IMR-90 (cell line): ENCODE measurements at regions not wholly inside any gene's neighbourhood (a gene's known extent, or its start where the extent isn't known, plus 50 kb on each side); places are given as distances from the start of the nearest gene placed in this dataset.

Source experiments
- ATAC-seq: fragments of 200-7000 bp; cut with Tn5 transposase; 2 replicates; pipeline ENCODE4 v1.9.1; 2020; ENCODE audit warnings: low read depth, mild to moderate bottlenecking, moderate library complexity
- BruUV-seq: library from RNA; stranded (reverse); fragments of 400-500 nt; replicated peaks from 2 replicates; lab custom pipeline; 2021; lab: Mats Ljungman, UMichigan
- CTCF ChIA-PET: fragments of 300-600 bp; formaldehyde crosslinking; extraction: SDS; loops from one replicate; lab custom pipeline; 2021; ENCODE audit warnings: antibody characterized with exemption; lab: Yijun Ruan, JAX
- POLR2A ChIA-PET: fragments of 300-600 bp; sonication (Branson Sonifier 250); formaldehyde crosslinking; loops from one replicate; lab custom pipeline; 2022; ENCODE audit warnings: antibody characterized with exemption; ENCODE audit not compliant: unreplicated experiment; lab: Charles Lee
- DNase-seq: peaks from one replicate; pipeline ENCODE4 v3.0.0; 2013
- H2AFZ ChIP-seq: replicated peaks from 2 replicates; pipeline ENCODE3; 2013; ENCODE audit warnings: low read length, mild to moderate bottlenecking; ENCODE audit not compliant: poor library complexity
- H2AK5ac ChIP-seq: 2 replicates; pipeline ENCODE4 v1.6.1; 2013; ENCODE audit warnings: low read depth, low read length, inconsistent platforms
- H2AK9ac ChIP-seq: replicated peaks from 2 replicates; pipeline ENCODE3; 2013; ENCODE audit warnings: mild to moderate bottlenecking, low read depth, low read length, moderate library complexity; ENCODE audit not compliant: poor library complexity
- H2BK120ac ChIP-seq: 2 replicates; pipeline ENCODE4 v1.6.1; 2013; ENCODE audit warnings: low read depth, low read length, inconsistent platforms
- H2BK15ac ChIP-seq: 3 replicates; pipeline ENCODE4 v1.6.1; 2013; ENCODE audit warnings: low read depth, low read length, inconsistent platforms
- H2BK20ac ChIP-seq: 2 replicates; pipeline ENCODE4 v1.6.1; 2013; ENCODE audit warnings: low read depth, mild to moderate bottlenecking, inconsistent platforms, low read length, moderate library complexity
- H2BK5ac ChIP-seq: 2 replicates; pipeline ENCODE4 v1.6.1; 2013; ENCODE audit warnings: mild to moderate bottlenecking, low read depth, low read length, inconsistent platforms; ENCODE audit not compliant: poor library complexity, severe bottlenecking
- H3K14ac ChIP-seq: replicated peaks from 2 replicates; pipeline ENCODE4 v1.6.1; 2013; ENCODE audit warnings: low read depth, low read length, inconsistent platforms
- H3K18ac ChIP-seq: 2 replicates; pipeline ENCODE4 v1.6.1; 2013; ENCODE audit warnings: low read depth, low read length, control low read depth
- H3K23ac ChIP-seq: 2 replicates; pipeline ENCODE4 v1.6.1; 2013; ENCODE audit warnings: low read depth, low read length, inconsistent platforms
- H3K27ac ChIP-seq: 2 replicates; pipeline ENCODE4 v1.5.1; 2013; ENCODE audit warnings: mild to moderate bottlenecking, control low read depth, low read length; ENCODE audit not compliant: insufficient read depth
- H3K27me3 ChIP-seq: 2 replicates; pipeline ENCODE4 v1.6.1; 2013; ENCODE audit warnings: low read length; ENCODE audit not compliant: control insufficient read depth, insufficient read depth
- H3K36me3 ChIP-seq: 2 replicates; pipeline ENCODE4 v1.6.1; 2013; ENCODE audit warnings: low read length, mixed read lengths; ENCODE audit not compliant: control insufficient read depth, insufficient read depth
- H3K4ac ChIP-seq: 2 replicates; pipeline ENCODE4 v1.6.1; 2013; ENCODE audit warnings: low read depth, low read length, inconsistent platforms
- H3K4me1 ChIP-seq: 2 replicates; pipeline ENCODE4 v1.6.1; 2013; ENCODE audit warnings: low read length, mixed read lengths; ENCODE audit not compliant: control insufficient read depth, insufficient read depth
- H3K4me2 ChIP-seq: 2 replicates; pipeline ENCODE4 v1.6.1; 2013; ENCODE audit warnings: low read depth, mild to moderate bottlenecking, control low read depth, low read length, moderate library complexity
- H3K4me3 ChIP-seq: 2 replicates; pipeline ENCODE4 v1.5.1; 2013; ENCODE audit warnings: low read depth, mild to moderate bottlenecking, control low read depth, low read length, moderate library complexity; ENCODE audit not compliant: insufficient read depth
- H3K56ac ChIP-seq: 2 replicates; pipeline ENCODE4 v1.6.1; 2013; ENCODE audit warnings: low read length, inconsistent platforms; ENCODE audit not compliant: insufficient read depth; ENCODE audit errors: extremely low read depth
- H3K79me1 ChIP-seq, 2 experiments: 2 replicates each; pipeline ENCODE4 v1.6.1; 2013; ENCODE audit warnings: low read length in 2 of 2, inconsistent platforms in 1 of 2, low read depth in 1 of 2
- H3K9ac ChIP-seq: 2 replicates; pipeline ENCODE4 v1.6.1; 2013; ENCODE audit warnings: low read depth, low read length, control low read depth
- H3K9me1 ChIP-seq: 2 replicates; pipeline ENCODE4 v1.6.1; 2013; ENCODE audit warnings: low read length, inconsistent platforms; ENCODE audit not compliant: insufficient read depth
- H3K9me3 ChIP-seq: 2 replicates; pipeline ENCODE4 v1.6.1; 2013; ENCODE audit warnings: low read length; ENCODE audit not compliant: control insufficient read depth, insufficient read depth
- H4K20me1 ChIP-seq: 2 replicates; pipeline ENCODE4 v1.6.1; 2013; ENCODE audit warnings: low read length, inconsistent platforms; ENCODE audit not compliant: insufficient read depth
- H4K5ac ChIP-seq: 2 replicates; pipeline ENCODE4 v1.6.1; 2013; ENCODE audit warnings: mild to moderate bottlenecking, low read depth, low read length, control low read depth
- H4K8ac ChIP-seq, 2 experiments: 2 replicates each; pipeline ENCODE4 v1.6.1; 2013; ENCODE audit warnings: low read depth in 2 of 2, low read length in 2 of 2, control low read depth in 1 of 2, inconsistent platforms in 1 of 2
- H4K91ac ChIP-seq: 2 replicates; pipeline ENCODE4 v1.6.1; 2013; ENCODE audit warnings: low read depth, low read length, inconsistent platforms; ENCODE audit not compliant: insufficient read depth
- MXI1 ChIP-seq: IDR thresholded peaks from 2 replicates; pipeline ENCODE4 v1.6.1; 2012; ENCODE audit warnings: low read depth, mild to moderate bottlenecking, low read length, moderate library complexity, borderline replicate concordance
- RCOR1 ChIP-seq: IDR thresholded peaks from 2 replicates; pipeline ENCODE4 v1.6.1; 2012; ENCODE audit warnings: mild to moderate bottlenecking, low read length, improper control_type of control experiment; ENCODE audit not compliant: insufficient replicate concordance
- WGBS, 2 experiments: methylation state at CpG; one replicate each; pipeline versions ENCODE4 v1.1.5 to v1.1.7; 2013; ENCODE audit warnings: missing lambda C conversion rate in 2 of 2; ENCODE audit not compliant: insufficient read length in 1 of 2; ENCODE audit errors: extremely low coverage in 2 of 2; 5-methylcytosine and 5-hydroxymethylcytosine counted together
- dilution Hi-C: fragments of 300-500 bp; cut with HindIII; formaldehyde crosslinking; loops from one replicate; pipeline ENCODE4 v1.14.3; 2018; ENCODE audit warnings: low sequenced_read_pairs; ENCODE audit not compliant: unreplicated experiment
- in situ Hi-C: fragments of 300-500 bp; cut with MboI; formaldehyde crosslinking; loops from 3 replicates; pipeline ENCODE4 v1.14.3; 2019; ENCODE audit warnings: low sequenced_read_pairs, inconsistent platforms, mixed read lengths
- intact Hi-C: fragments of 100-400 bp; cut with micrococcal nuclease; formaldehyde crosslinking; loops from 2 replicates; pipeline ENCODE4 v1.10.0; 2022

DNA sequence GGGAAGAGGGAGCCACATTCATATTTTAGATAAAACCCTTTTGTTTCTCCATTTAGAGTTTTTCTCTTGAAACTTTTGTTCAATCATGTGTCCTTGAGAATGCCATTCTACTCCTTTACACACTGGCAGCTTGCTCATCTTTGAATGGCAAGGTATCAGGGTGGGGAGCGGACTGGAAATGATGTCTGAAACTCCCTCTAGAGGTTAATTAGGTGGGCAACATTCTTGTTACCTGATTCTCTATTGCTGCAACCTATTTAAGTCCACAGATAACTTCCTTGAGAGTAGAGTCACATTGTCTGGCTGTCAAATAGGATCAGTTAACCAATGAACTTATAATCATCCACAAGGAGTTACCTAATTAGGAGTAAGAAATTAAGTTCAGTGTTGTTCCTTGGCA lies 533.6 kb upstream of the API5 start:
- no peak overlapping the region for H3K4me2 ChIP-seq
- no peak overlapping the region for H3K56ac ChIP-seq
- H3K79me1 ChIP-seq, result no peaks in the 10 kb centered on the region
- ChIA-PET POLR2A (no interaction called here), CTCF (no interaction called here)
- ATAC-seq, result no peak
- H2AK5ac ChIP-seq, result no peak overlapping the region
- no peak overlapping the region for H2AFZ ChIP-seq
- H3K9ac ChIP-seq, result no peak overlapping the region
- H2BK120ac ChIP-seq, result no peak overlapping the region
- H3K36me3 ChIP-seq, result no peaks in the 10 kb centered on the region
- no CpG with 5 or more reads among the region's 1 CpG for WGBS, 2 experiments
- H3K4ac ChIP-seq, result no peak overlapping the region
- TF ChIP-seq RCOR1 (no peak), MXI1 (no peak)
- intact Hi-C loops (no loop called here), in situ Hi-C loops (no loop called here), dilution Hi-C loops (no loop called here)
- DNase-seq, result no peak
- no peak overlapping the region for H2BK15ac ChIP-seq
- no peak overlapping the region for H3K14ac ChIP-seq
- no peak overlapping the region for H3K23ac ChIP-seq
- no peak overlapping the region for H3K18ac ChIP-seq
- peaks cover 4% of the 10 kb centered on the region for H3K9me3 ChIP-seq
- no peak overlapping the region for H4K8ac ChIP-seq
- H4K20me1 ChIP-seq, result no peaks in the 10 kb centered on the region
- H3K9me1 ChIP-seq, result no peaks in the 10 kb centered on the region
- H2AK9ac ChIP-seq, result no peak overlapping the region
- no peak overlapping the region for H3K27ac ChIP-seq
- no peaks in the 10 kb centered on the region for H3K4me1 ChIP-seq
- no peak overlapping the region for H3K4me3 ChIP-seq
- no peak overlapping the region for H2BK5ac ChIP-seq
- no TSS peak for BruUV-seq
- no peaks in the 10 kb centered on the region for H3K27me3 ChIP-seq
- no peak overlapping the region for H4K91ac ChIP-seq
- no peak overlapping the region for H2BK20ac ChIP-seq
- H4K5ac ChIP-seq, result no peak overlapping the region
